Neural crest cell (in vitro differentiated cells): ENCODE measurements at regions not wholly inside any gene's neighbourhood (a gene's known extent, or its start where the extent isn't known, plus 50 kb on each side); places are given as distances from the start of the nearest gene placed in this dataset.

ENCODE experiments used
- DNase-seq: peaks from one replicate; pipeline ENCODE4 v3.0.0; 2021; ENCODE audit warnings: low read depth, mixed read lengths, low spot score
- H3K27ac Mint-ChIP-seq: one replicate; pipeline ENCODE4 v1.8.0; 2021; ENCODE audit warnings: mild to moderate bottlenecking, mixed read lengths; ENCODE audit not compliant: unreplicated experiment
- H3K27me3 Mint-ChIP-seq: 2 replicates; pipeline ENCODE4 v1.8.0; 2021; ENCODE audit warnings: low read depth, mild to moderate bottlenecking, mixed read lengths
- H3K36me3 Mint-ChIP-seq: 2 replicates; pipeline ENCODE4 v1.8.0; 2021; ENCODE audit warnings: low read depth, mild to moderate bottlenecking, mixed read lengths
- H3K4me1 Mint-ChIP-seq: 2 replicates; pipeline ENCODE4 v1.8.0; 2021; ENCODE audit warnings: mixed read lengths
- H3K4me3 Mint-ChIP-seq: one replicate; pipeline ENCODE4 v1.8.0; 2021; ENCODE audit warnings: mild to moderate bottlenecking, mixed read lengths
- H3K9me3 Mint-ChIP-seq: 2 replicates; pipeline ENCODE4 v1.8.0; 2021; ENCODE audit warnings: mixed read lengths
- TF ChIP-seq, protein P1 (sequence below): fragments of 200-600 bp; sonication (generic); conservative IDR thresholded peaks from 2 replicates; pipeline ENCODE4 v1.5.0; 2021; ENCODE audit warnings: antibody characterized with exemption, mild to moderate bottlenecking

DNA sequence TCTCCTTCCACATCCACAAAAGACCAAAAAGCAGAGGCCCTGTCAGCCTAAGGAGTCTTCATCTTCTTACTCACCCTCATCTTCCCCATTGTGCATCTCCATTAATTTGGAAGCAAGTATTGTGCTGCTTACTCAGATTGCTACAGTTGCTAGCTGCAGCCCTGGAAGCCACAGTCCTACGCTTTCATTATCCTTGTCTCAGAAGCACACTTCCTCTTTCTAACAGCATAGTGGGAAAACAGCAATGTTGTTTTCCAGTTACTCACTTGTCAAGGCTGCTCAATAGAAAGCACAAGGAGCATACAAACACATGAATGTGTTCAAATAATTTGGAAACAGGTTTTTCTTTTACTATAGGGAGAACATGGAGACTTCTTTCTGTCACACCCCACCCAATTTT lies 76.6 kb upstream of the RBM24 start:
- H3K4me3 Mint-ChIP-seq, result no peak overlapping the region
- H3K27ac Mint-ChIP-seq, result no peak overlapping the region
- TF ChIP-seq, protein P1, sequence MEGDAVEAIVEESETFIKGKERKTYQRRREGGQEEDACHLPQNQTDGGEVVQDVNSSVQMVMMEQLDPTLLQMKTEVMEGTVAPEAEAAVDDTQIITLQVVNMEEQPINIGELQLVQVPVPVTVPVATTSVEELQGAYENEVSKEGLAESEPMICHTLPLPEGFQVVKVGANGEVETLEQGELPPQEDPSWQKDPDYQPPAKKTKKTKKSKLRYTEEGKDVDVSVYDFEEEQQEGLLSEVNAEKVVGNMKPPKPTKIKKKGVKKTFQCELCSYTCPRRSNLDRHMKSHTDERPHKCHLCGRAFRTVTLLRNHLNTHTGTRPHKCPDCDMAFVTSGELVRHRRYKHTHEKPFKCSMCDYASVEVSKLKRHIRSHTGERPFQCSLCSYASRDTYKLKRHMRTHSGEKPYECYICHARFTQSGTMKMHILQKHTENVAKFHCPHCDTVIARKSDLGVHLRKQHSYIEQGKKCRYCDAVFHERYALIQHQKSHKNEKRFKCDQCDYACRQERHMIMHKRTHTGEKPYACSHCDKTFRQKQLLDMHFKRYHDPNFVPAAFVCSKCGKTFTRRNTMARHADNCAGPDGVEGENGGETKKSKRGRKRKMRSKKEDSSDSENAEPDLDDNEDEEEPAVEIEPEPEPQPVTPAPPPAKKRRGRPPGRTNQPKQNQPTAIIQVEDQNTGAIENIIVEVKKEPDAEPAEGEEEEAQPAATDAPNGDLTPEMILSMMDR, result no peak
- peaks cover 11% of the 10 kb centered on the region for H3K36me3 Mint-ChIP-seq
- peaks cover 7% of the 10 kb centered on the region for H3K4me1 Mint-ChIP-seq
- peaks cover 4% of the 10 kb centered on the region for H3K9me3 Mint-ChIP-seq
- no peaks in the 10 kb centered on the region for H3K27me3 Mint-ChIP-seq
- DNase-seq, result no peak

DNA sequence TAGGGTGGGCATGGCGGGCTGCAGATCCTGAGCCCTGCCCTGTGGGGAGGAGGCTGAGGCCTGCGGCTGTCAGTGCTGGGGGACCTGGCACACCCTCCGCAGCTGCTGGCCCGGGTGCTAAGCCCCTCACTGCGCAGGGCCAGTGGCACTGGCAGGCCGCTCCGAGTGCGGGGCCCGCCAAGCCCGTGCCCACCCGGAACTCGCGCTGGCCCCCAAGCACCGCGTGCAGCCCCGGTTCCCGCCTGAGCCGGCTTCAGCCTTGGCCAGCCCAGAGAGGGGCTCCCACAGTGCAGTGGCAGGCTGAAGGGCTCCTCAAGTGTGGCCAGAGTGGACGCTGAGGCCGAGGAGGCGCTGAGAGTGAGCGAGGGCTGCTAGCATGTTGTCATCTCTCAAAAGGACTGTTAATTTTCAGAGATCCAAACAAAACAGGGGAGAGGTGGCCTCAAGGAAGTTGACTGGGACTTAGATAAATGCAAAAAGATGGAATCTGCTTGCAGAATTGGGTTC lies 74.5 kb upstream of the RBM24 start:
- peaks cover 14% of the 10 kb centered on the region for H3K4me1 Mint-ChIP-seq
- no peak overlapping the region for H3K27ac Mint-ChIP-seq
- no peak overlapping the region for H3K4me3 Mint-ChIP-seq
- no peaks in the 10 kb centered on the region for H3K27me3 Mint-ChIP-seq
- H3K36me3 Mint-ChIP-seq, result peaks cover 11% of the 10 kb centered on the region
- TF ChIP-seq, protein P1, result no peak
- DNase-seq, result no peak
- H3K9me3 Mint-ChIP-seq, result peaks cover 10% of the 10 kb centered on the region

DNA sequence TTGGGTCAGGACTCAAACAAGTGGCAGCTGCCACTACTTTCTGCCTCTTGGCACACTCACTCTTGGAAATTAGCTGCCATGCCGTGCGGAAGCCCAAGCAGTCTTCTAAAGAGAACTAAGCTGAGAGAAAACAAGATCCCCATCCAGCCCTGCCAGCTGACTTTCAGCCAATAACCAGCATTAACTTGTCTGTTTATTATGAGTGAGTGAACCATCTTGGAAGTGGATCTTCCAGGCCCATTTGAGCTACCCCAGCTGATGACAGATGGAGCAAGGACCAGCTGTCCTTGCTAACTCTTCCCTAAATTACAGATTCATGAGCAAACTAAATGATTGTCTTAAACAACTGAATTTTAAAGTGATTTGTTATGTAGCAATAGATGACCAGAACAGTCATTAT lies 73.9 kb upstream of the RBM24 start:
- Mint-ChIP-seq H3K4me3 (no peak overlapping the region), H3K9me3 (peaks cover 10% of the 10 kb centered on the region)

DNA sequence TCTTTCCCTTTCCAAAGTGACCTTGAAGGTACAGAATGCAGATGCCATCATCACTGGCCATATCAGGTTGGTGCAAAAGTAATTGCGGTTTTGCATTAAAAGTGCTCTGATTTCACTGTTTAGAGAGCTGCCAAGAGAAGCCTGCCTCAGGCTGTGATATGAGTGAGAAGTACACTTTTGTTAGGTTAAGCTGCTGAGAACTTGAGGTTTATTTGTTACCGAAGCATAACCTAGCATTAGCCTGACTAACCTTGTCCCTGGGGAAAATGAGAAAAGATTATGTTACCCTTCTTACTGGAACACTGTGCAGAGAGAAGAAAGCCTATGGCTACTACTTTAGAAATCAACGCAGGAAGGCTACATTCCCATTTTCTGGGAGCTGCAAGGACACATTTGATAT lies 70.5 kb upstream of the RBM24 start:
- TF ChIP-seq, protein P1, result no peak
- no peak for DNase-seq
- H3K4me3 Mint-ChIP-seq, result no peak overlapping the region
- no peaks in the 10 kb centered on the region for H3K27me3 Mint-ChIP-seq
- H3K4me1 Mint-ChIP-seq, result peaks cover 27% of the 10 kb centered on the region
- H3K27ac Mint-ChIP-seq, result no peak overlapping the region
- peaks cover 4% of the 10 kb centered on the region for H3K36me3 Mint-ChIP-seq
- peaks cover 10% of the 10 kb centered on the region for H3K9me3 Mint-ChIP-seq

More for the DNA sequence above, 73.9 kb upstream of the RBM24 start:
- H3K27me3 Mint-ChIP-seq, result no peaks in the 10 kb centered on the region
- H3K4me1 Mint-ChIP-seq, result peaks cover 17% of the 10 kb centered on the region
- no peak for DNase-seq
- no peak overlapping the region for H3K27ac Mint-ChIP-seq
- TF ChIP-seq, protein P1, result no peak
- H3K36me3 Mint-ChIP-seq, result peaks cover 11% of the 10 kb centered on the region

DNA sequence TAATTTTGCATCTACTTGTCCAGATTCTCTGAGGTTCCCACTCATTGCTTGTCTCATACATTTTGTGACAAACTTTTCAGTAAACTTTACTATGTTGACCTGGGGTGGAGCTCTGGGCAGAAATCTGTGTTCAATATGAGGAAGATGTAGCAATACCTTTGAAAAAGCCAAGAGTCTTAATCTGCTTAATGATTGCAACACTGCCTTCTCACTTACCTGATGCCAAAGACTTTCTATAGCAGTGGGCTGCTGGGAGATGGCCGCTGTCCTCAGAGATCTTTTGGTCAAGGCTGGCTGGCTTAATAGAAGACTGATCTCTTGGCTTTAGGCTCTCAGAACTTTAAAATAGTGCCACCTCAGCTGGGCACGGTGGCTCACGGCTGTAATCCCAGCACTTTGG lies 70.1 kb upstream of the RBM24 start:
- no peaks in the 10 kb centered on the region for H3K27me3 Mint-ChIP-seq
- peaks cover 4% of the 10 kb centered on the region for H3K36me3 Mint-ChIP-seq
- H3K4me3 Mint-ChIP-seq, result no peak overlapping the region
- DNase-seq, result no peak
- peak overlapping the region; percentile 36 for H3K27ac Mint-ChIP-seq
- H3K4me1 Mint-ChIP-seq, result peaks cover 27% of the 10 kb centered on the region
- TF ChIP-seq, protein P1, result no peak
- peaks cover 12% of the 10 kb centered on the region for H3K9me3 Mint-ChIP-seq
